ENCODE measurements at regions not wholly inside any gene's neighbourhood (a gene's known extent, or its start where the extent isn't known, plus 50 kb on each side); places are given as distances from the start of the nearest gene placed in this dataset.
"Not testable (repeated sequence)": the region's sequence is repeated elsewhere in the genome, so short reads cannot be mapped to it uniquely, and the experiment has no call there.

GRCh38 chr21:17352996-17353655, 159.7 kb upstream of the CXADR start:
- DNase-seq (ENCODE audit: low read depth in 2 of 2, low spot score in 1 of 2) = no peak

GRCh38 chr21:17359781-17360180, 153.1 kb upstream of the CXADR start:
- no peak for DNase-seq (ENCODE audit: low read depth in 2 of 2, low spot score in 1 of 2)

GRCh38 chr21:17368748-17369363, 144.0 kb upstream of the CXADR start:
- no peak for DNase-seq (ENCODE audit: low read depth in 2 of 2, low spot score in 1 of 2)

GRCh38 chr21:17370263-17370662, 142.6 kb upstream of the CXADR start:
- DNase-seq (ENCODE audit: low read depth in 2 of 2, low spot score in 1 of 2) = no peak

- no peak for DNase-seq (ENCODE audit: low read depth in 2 of 2, low spot score in 1 of 2)
Measured at GRCh38 chr21:17370916-17371315, 141.9 kb upstream of the CXADR start.

GRCh38 chr21:17371450-17371849, 141.4 kb upstream of the CXADR start:
- no peak for DNase-seq (ENCODE audit: low read depth in 2 of 2, low spot score in 1 of 2)

- no peak for DNase-seq (ENCODE audit: low read depth in 2 of 2, low spot score in 1 of 2)
Measured at GRCh38 chr21:17372200-17372599, 140.6 kb upstream of the CXADR start.

GRCh38 chr21:17386498-17386897, 126.3 kb upstream of the CXADR start:
- DNase-seq (ENCODE audit: low read depth in 2 of 2, low spot score in 1 of 2) = no peak

- peak in 1 of 2 donors; percentile 11 for DNase-seq (ENCODE audit: low read depth in 2 of 2, low spot score in 1 of 2)
Measured at GRCh38 chr21:17387030-17387617, 125.7 kb upstream of the CXADR start.

- DNase-seq (ENCODE audit: low read depth in 2 of 2, low spot score in 1 of 2) = no peak
Measured at GRCh38 chr21:17388226-17388625, 124.6 kb upstream of the CXADR start.

- no peak for DNase-seq (ENCODE audit: low read depth in 2 of 2, low spot score in 1 of 2)
Measured at GRCh38 chr21:17389311-17389710, 123.5 kb upstream of the CXADR start.

GRCh38 chr21:17390569-17390968, 122.3 kb upstream of the CXADR start:
- DNase-seq (ENCODE audit: low read depth in 2 of 2, low spot score in 1 of 2) = no peak

GRCh38 chr21:17391811-17392340, 121.0 kb upstream of the CXADR start:
- DNase-seq (ENCODE audit: low read depth in 2 of 2, low spot score in 1 of 2) = no peak

- no peak for DNase-seq (ENCODE audit: low read depth in 2 of 2, low spot score in 1 of 2)
Measured at GRCh38 chr21:17393413-17393812, 119.4 kb upstream of the CXADR start.

GRCh38 chr21:17396948-17397347, 115.9 kb upstream of the CXADR start:
- DNase-seq (ENCODE audit: low read depth in 2 of 2, low spot score in 1 of 2) = no peak

- no peak for DNase-seq (ENCODE audit: low read depth in 2 of 2, low spot score in 1 of 2)
Measured at GRCh38 chr21:17397703-17398102, 115.1 kb upstream of the CXADR start.

GRCh38 chr21:17398954-17399353, 113.9 kb upstream of the CXADR start:
- DNase-seq (ENCODE audit: low read depth in 2 of 2, low spot score in 1 of 2) = not testable (repeated sequence)

- DNase-seq (ENCODE audit: low read depth in 2 of 2, low spot score in 1 of 2) = no peak
Measured at GRCh38 chr21:17402937-17403336, 109.9 kb upstream of the CXADR start.

- DNase-seq (ENCODE audit: low read depth in 2 of 2, low spot score in 1 of 2) = no peak
Measured at GRCh38 chr21:17406202-17406601, 106.6 kb upstream of the CXADR start.

GRCh38 chr21:17414766-17415165, 98.1 kb upstream of the CXADR start:
- no peak for DNase-seq (ENCODE audit: low read depth in 2 of 2, low spot score in 1 of 2)

GRCh38 chr21:17416139-17416538, 96.7 kb upstream of the CXADR start:
- no peak for DNase-seq (ENCODE audit: low read depth in 2 of 2, low spot score in 1 of 2)

- DNase-seq (ENCODE audit: low read depth in 2 of 2, low spot score in 1 of 2) = no peak
Measured at GRCh38 chr21:17422931-17423330, 89.9 kb upstream of the CXADR start.

Measured in stimulated activated CD8-positive, alpha-beta memory T cell treated with anti-CD3 and anti-CD28 coated beads, Interleukin-4, amount 100 ng/mL, for 1 hour (primary cell).